HG02588 (cell line): ENCODE measurements at regions not wholly inside any gene's neighbourhood (a gene's known extent, or its start where the extent isn't known, plus 50 kb on each side); places are given as distances from the start of the nearest gene placed in this dataset.

Experiments used
- ATAC-seq: cut with Tn5 transposase; IDR thresholded peaks from one replicate; pipeline ENCODE4 v1.9.1; 2021; ENCODE audit warnings: mild to moderate bottlenecking, moderate library complexity; ENCODE audit not compliant: unreplicated experiment

GRCh38 chr11:109791337-109791736 is 301.9 kb upstream of the ZC3H12C start:
- ATAC-seq: no peak

DNA sequence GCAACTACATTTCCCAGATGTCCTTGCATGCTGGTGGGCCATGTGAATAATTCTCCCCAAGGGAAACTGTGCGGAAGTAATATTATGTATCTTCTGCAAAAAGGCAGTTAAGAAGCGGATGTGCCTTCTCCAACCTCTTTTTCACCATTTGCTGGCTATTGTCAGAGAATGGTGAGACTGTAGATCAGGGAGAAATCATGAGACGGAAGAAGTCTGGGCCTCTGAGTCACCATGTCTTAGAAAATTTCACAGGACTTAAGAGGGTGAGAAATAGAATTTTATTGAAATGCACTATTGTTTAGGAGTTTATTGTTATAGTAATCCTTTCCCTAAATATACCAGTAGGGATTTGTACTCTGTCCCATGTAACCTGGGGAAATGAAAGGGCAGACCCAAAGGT is 298.7 kb upstream of the ZC3H12C start:
- no peak for ATAC-seq

DNA sequence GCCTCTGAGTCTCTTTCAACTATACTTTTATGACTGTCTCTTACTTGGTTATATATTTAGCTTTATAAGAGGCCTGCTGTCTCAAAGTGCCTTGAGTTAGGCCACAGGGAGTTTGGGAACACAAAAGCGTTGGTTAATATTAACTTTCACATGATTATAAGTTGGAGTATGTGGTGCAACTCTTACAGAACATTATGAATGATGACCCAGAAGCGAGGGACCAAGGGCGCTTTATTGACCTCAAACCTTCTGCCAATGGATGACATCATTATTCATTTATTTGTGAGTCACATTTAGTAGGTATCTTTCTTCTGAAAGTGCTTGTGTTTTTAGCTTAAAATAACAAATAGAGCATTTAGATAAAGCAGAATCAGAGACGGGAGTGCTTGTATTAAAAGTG is 298.0 kb upstream of the ZC3H12C start:
- ATAC-seq: no peak

- ATAC-seq: no peak
Observed at GRCh38 chr11:109796253-109796652, 296.9 kb upstream of the ZC3H12C start.

DNA sequence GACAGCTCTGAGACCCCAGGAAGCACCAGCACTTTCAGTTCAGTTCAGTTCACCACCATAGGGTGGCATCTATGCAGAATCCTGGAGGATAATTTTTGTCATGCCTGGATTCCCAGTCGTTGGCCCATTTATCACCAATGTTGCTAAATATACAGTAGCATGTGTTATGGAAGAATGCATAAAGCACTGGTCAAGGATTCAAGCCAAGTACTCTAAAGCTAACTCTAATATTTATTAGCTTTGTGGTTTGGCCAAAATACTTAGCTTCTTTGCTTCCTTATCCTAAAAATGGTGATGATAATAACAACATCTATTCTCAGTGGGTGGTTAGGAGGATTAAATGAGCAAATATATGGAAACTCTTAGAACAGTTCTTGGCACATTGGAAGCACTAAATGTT is 294.7 kb upstream of the ZC3H12C start:
- no peak for ATAC-seq

- no peak for ATAC-seq
Observed at GRCh38 chr11:109799604-109800003, 293.6 kb upstream of the ZC3H12C start.

- ATAC-seq: no peak
Observed at GRCh38 chr11:109804911-109805310, 288.3 kb upstream of the ZC3H12C start.

DNA sequence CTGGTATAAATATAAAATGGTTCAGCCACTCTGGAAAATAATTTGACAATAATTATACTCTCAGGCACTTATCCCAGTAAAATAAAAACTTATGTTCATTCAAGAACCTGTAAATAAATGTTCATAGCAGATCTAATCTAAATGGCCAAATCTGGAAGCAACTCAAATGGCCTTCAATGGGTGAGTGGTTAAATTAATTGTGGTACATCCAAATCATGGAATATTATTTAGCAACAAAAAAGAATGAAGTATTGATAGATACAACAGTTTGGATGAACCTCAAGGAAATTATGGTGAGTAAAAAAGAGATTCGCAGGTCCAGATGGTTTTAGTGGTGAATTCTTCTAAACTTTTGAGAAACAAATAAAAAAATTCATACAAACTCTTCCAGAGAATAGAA is 287.0 kb upstream of the ZC3H12C start:
- ATAC-seq: no peak

DNA sequence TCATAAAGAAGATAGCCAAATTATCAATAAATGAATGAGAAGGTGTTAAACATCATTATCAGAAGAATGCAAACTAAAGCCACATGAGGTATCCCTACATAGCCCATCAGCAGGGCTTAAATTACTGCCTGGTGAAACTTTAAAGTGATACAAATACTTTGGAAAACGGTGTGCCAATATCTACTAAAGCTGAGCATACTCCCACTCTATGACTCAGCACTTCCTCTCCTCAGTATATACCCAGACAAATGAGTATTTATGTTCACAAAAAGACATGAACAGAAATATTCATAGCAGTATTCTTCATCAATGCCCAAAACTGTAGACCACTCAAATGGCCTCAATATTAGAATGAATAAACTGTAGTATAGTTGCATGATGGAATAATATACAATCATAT is 284.6 kb upstream of the ZC3H12C start:
- ATAC-seq: no peak

DNA sequence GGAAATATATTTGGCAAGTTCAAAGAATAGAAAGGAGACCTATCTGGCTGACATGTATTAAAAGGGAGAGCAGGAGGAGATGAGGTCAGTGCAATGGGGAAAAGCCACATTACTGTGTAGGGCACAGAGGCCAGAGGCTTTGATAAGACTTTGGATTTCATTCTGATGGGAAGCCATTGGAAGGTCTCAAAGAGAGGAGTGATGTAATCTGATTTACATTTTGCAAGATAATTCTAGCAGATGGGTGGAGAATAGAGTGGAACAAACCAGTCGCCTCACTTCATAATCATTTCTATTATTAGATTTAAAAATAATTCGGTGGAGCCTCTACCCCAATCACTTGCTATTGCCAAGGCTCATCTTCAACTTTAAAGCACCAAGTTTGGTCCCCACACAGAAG is 278.4 kb upstream of the ZC3H12C start:
- ATAC-seq: no peak

GRCh38 chr11:109815500-109816150 is 277.6 kb upstream of the ZC3H12C start:
- no peak for ATAC-seq

GRCh38 chr11:109818290-109818689 is 274.9 kb upstream of the ZC3H12C start:
- no peak for ATAC-seq

GRCh38 chr11:109819410-109819809 is 273.8 kb upstream of the ZC3H12C start:
- ATAC-seq: no peak

- ATAC-seq: no peak
Observed at GRCh38 chr11:109821511-109821910, 271.7 kb upstream of the ZC3H12C start.

- ATAC-seq: no peak
Observed at GRCh38 chr11:109822436-109823102, 270.6 kb upstream of the ZC3H12C start.

GRCh38 chr11:109828387-109828786 is 264.8 kb upstream of the ZC3H12C start:
- ATAC-seq: no peak

- ATAC-seq: no peak
Observed at GRCh38 chr11:109838026-109838425, 255.2 kb upstream of the ZC3H12C start.

GRCh38 chr11:109845437-109845836 is 247.8 kb upstream of the ZC3H12C start:
- ATAC-seq: no peak

- no peak for ATAC-seq
Observed at GRCh38 chr11:109847621-109848020, 245.6 kb upstream of the ZC3H12C start.

DNA sequence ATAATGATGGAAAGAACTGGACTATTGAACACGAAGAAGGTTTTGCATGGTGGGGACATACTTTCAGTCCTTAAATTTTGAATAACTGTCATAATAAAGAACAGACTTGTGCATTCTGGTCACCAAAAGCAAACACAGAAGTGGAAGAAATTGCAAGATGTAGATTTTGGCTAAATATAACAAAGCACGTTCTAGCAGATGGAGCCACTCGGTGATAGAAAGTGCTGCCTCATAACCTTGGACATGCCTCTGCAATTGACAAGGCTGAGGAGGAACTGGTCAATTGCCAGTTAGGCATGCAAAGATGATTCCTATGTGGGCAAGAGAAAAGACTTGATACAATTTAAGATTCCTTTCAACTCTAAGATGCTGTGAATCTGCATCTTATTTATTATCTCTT is 244.1 kb upstream of the ZC3H12C start:
- ATAC-seq: no peak

DNA sequence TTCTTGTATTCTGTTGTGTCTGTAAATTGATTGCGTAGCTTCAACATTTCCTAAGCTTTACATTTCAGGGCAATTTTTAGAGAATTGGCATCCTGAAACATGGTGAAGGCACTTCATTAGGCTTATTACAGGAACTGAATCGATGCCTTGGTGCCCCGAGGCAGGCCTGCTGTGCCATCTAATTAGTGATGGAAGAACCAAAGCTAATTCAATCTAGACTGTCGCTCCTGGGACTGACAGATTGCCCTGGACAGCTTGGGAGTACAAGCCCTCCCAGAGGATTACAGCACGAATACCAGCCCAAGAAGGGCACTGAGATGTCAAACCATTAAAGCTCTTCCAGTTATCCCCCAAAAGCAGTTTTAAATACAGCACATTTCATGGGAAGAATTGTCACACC is 243.2 kb upstream of the ZC3H12C start:
- no peak for ATAC-seq

GRCh38 chr11:109851780-109852390 is 241.3 kb upstream of the ZC3H12C start:
- no peak for ATAC-seq
